GM21515 (cell line): ENCODE measurements at regions not wholly inside any gene's neighbourhood (a gene's known extent, or its start where the extent isn't known, plus 50 kb on each side); places are given as distances from the start of the nearest gene placed in this dataset.
"Not testable (repeated sequence)": the region's sequence is repeated elsewhere in the genome, so short reads cannot be mapped to it uniquely, and the experiment has no call there.

Experiments
- ATAC-seq: cut with Tn5 transposase; IDR thresholded peaks from one replicate; pipeline ENCODE4 v1.9.1; 2021; ENCODE audit not compliant: unreplicated experiment

DNA sequence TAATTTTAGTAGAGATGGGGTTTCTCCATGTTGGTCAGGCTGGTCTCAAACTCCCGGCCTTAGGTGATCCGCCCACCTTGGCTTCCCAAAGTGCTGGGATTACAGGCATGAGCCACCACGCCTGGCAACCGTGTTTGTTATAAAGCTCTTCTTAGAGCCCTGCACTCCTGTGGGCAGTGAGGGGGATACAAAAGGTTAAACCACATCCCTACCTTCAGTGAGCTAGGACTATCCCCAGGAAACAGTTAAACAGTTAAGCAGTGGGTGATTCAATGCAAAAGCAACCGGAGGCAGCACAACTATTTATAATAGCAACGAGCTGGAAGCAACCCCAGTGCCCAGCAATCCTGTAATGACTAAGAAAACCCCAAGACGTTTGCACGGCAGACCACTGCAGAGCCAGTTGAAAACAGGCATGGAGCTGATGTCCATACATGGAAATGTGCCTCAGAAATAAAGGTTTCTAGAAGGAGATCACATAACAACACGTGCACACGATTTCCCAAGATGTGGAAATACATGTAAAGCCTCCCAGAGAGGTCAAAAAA is 107.2 kb upstream of the LYZL2 start:
- ATAC-seq = peak; percentile 61

DNA sequence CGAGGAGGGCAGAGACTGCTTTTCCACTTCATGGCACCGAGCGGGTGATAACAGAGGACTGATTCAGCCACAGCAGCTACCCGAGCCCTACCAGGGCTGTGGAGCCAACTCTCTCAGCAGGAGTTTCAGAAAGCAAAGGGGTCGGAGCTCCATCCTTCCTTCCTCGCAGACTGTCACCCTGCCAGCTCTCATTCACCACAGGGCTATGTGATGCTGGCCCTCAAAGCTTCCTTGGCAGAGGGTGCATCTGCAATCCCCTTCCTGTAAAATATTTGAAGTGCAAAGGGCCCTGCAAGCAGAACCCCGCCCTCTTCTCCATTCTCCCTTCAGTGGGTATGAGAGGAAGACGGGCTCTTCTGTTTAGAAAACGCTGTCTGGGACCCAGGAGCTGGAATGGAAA is 105.3 kb upstream of the LYZL2 start:
- ATAC-seq = no peak

DNA sequence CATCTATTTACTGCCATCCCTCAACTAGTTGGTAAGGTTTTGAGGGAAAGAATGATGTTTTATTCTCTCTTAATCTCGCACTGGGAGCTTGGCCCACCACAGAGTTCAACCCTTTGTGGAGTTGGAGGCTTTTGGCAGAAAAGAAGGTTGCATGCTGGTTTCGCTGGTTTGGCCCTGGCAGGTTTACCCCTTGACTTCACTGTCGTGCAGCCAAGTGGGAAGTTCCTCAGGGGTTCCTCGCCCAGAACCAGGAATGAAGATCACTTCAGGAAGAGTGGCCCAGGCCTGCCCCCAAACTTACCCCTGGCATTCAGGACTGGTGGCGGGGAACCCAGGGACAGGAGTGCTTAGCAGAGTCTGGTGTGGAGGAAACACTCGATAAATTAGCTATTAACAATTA is 103.1 kb upstream of the LYZL2 start:
- no peak for ATAC-seq

DNA sequence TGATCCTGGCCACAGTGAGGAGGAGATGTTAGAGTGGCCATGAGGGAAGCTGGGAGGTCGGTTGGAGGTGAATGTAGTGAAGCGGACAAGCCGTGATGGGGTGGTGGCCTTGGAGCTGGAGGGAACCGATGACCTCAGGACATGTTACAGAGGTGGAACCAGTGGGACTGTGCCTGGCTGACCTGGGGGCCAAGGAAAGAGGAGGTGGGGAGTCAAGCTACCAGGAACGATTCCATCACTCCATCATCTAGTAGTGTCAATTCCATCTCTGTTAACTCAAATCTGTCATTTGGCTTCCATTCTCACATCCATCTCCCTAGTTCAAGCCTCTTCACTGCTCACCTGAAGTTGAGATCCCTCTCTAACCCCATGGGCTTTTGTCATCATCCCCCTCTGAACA is 102.4 kb upstream of the LYZL2 start:
- no peak for ATAC-seq

DNA sequence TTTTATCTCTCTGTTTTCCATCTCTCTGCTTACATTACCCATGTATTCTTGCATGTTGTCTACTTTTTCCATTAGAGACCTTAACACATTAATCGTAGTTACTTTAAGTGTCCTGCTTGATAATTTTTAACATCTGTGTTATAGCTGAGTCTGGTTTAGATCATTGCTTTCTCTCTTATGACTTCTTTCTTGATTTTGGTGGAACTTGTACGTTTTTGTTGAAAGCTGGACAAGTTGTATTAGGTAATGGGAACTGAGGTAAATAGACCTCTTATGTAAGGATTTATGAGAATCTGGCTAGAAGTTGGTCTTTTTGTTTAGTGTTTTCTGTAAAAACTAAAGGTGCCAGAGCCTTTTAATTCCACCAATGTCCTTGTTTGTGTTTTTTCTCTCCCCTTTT is 100.8 kb upstream of the LYZL2 start:
- ATAC-seq = no peak

DNA sequence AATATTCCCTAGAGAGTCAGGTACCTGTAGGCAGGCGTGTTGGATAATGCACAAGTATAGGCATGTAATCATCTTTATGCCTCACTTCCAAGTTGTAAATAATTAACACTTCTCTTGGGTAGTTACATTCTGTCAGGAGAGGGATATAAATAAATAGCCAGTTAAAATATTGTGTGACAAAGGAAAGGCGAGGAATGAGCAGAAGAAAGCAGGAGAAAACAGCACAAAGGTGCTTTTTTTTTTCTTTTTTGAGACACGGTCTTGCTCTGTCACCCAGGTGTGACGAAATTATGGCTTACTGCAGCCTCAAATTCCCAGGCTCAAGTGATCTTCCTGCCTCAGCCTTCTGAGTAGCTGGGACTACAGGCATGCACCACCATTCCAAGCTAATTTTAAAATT is 99.2 kb upstream of the LYZL2 start:
- no peak for ATAC-seq

DNA sequence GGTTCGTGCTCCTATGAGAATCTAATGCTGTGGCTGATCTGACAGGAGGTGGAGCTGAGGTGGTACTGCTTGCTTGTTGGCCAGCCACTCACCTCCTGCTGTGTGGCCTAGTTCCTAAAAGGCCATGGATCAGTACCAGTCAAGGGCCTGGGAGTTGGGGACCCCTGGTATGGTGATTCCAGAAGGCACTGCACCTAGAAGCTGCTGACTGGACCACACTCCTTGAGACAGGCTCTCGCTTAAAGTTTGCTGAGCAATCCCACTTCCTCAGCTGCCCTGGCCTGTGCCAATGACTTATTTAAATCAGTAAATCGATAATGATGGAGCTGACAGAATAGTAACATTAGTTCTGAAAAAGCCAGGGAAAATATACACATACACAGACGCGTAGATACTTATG is 98.6 kb upstream of the LYZL2 start:
- ATAC-seq = no peak

DNA sequence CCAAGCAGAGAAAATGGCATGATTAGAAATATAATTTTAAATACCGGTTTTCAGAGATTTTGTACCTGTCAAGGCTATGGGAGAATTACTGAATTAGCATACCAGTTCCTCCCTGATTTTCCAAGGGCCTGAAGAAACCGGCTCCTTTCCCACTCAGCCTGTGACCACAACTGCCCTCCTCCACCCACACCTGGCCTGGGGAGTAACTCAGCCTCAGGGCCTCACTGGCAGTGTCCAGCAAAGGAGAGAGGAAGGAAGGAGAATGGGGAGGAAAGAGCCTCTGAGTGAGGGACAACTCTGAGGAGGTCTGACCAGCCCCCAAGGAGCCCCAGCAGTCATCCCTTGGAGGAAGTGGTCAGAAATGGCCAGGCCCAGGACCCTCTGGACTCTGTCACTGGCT is 98.0 kb upstream of the LYZL2 start:
- ATAC-seq = no peak

DNA sequence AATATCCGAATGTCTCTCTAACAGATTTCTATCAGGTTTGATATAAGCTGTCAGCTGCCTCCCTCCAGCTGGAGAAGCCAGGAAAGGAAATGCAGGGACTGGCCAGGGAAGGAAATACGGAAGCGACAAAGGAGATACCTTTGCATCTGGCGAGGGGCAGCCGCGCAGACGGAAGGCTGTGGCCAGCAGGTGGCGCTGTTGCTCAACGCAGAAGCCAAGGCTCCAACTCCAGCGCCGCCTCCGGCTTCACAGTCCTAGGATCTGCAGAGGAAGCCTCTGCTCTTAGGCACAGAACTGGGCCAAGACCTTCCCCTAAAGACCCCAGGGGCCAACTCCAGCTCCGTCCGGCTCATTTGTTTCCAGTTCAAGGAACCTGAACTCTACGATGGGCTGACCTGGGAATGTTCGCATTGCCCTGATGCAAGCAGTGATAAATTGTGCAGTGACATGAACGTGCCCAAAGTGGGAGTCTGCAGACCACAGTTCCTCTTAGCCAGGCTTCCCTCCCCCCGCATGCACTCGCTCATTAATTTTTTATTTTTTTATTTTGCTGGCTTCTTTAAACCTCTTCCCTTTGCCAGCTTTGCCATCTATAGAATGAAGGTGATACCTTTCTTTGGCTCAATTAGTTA is 97.3 kb upstream of the LYZL2 start:
- ATAC-seq = not testable (repeated sequence)

DNA sequence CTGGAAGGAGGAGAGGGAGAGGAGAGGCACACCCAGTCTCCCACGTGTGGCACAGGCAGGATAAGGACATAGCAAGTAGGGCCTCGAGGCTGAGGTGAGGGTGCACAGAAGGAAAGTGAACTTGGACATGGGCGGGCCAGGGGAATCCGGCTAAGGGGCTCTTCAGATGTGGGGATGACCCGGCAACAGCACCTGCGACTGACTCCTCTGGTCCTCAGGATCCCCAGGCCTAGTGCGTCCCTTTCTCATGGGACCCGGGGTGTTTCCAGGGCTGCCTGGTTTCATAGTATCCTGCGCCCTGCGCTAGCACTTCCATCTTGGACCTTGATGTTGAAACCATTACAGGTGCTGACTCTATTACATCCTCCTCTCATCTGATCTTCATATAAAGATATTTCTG is 96.1 kb upstream of the LYZL2 start:
- no peak for ATAC-seq

DNA sequence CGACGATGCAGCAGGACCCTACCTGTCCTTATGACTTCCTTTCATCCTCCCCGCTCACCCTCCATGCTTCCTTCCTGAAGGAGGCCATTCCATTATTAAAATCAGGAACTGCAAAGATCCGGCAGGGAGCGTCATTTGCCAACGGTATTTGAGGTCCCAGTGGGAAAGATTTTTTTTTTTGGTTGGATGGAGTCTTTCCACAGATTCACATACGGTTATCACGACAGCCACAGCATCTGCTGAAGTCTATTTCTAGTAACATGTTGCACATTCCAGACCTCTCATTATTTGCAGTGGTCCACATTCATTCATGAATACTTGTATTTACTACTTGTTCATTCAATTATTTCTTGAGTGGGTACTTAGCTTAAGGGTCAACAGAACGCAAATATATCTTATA is 94.7 kb upstream of the LYZL2 start:
- no peak for ATAC-seq

DNA sequence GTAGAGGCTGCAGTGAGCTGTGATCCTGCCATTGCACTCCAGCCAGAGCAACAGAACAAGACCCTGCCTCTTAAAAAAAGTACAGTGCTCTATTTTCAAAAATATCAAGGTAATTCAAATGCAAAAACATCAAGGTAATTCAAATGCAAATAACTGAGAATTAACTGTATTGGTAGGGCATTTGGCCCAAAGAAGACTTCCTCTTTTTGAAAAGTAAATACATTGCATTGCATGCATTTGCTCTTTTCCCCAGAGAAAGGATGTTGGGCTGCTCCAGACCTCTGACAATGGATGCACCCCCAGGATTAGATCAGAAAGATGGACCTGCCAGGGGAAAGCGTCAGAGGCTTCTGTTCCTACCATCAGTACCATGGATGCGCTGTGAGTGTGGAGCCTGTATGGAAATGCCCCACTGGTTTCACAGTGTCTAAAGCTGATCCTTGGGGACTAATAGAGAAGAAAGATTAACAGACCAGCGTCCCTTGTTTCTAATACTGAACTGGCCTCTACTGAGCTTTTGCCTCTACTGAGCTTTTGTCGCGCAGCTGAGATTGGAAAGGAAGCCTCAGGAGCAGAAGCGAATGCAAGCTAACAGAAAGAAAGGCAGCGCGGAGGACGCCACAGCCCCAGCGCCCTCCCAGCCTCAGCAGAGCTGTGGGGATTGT is 93.5 kb upstream of the LYZL2 start:
- ATAC-seq = no peak

DNA sequence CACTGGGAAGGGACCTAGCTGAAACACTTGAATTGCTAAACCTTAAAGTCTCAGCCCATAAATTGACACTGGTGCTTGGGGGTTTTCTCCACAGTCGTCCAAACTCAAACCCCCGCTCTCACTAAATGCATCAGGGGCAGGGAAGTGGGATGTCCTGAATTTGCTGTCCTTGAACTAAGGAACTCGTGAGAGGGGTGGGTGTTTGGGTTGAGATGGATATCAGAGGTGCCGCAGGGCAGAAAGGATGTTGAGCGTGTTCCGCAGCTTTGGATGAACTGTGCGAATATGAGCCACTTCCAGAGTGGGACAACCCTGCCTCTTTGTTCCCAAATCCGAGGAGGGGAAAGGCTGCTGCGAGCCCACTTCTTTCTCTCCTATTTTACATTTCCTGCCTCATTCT is 90.3 kb upstream of the LYZL2 start:
- no peak for ATAC-seq

DNA sequence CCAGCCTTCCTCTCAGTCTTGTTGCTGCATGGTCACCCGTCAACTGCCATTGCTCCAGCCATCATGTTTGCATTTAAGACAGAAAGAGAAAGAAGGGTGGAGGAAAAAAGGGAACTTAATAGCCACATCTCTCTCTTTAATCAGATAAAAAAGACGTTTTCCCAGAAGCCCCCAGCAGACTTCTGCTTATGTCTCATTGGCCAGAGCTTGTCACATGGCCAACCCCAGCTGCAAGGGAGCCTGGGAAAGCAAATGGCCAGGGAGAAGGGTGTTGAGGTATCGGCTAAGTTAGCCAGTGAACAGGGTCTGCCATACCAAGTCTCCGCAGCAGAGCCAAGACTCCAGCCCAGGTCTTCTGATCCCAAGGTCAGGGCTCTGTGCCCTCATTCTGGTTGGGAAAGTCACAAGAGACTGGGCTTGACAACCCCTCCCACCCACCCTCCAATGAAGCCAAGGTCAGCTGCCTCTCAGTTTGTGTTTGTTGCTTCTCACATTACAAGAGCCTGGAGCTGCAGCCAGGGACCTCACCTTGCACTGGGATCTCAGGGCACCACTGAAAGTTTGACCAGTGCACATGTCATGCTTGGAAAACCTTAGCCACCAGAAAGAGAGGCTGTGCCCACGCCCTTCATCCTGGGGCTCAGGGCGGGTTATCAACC is 80.3 kb upstream of the LYZL2 start:
- ATAC-seq = no peak

DNA sequence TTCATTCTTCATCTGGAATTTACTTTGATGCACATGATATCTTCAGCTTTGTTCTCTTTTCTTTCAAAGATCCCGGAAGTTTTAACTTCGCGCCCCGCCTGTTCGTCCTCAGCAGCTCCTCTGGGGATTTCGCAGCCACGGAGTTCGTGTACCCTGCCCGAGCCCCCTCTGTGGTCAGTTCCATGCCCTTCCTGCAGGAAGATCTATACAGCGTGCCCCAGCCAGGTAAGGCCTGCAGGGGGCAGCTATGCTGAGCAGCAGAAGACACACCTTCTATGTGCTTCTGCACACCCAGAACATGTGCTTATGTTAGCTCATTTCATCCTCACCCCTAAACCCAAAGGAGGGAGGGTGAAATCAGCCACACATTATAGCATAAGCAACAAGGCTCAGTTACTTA is 79.7 kb upstream of the LYZL2 start:
- no peak for ATAC-seq

DNA sequence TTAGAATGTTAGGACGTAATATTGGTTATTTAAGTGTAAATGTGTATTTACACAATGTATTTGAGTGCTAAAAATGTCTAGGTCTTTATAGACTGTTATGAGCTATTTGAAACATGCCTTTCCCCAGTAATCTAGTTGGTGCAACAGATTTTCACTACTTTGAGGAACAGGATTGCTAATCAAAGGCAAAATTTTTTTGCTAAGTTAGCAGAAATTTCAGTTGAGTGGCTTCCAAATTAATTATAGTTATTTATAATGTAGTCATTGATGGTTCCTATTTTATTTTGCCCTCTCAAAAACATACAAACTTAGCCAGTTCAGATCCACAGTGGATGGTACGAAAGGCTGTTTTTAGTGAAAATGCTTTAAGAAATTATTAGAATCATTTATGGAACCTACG is 78.7 kb upstream of the LYZL2 start:
- ATAC-seq = no peak

DNA sequence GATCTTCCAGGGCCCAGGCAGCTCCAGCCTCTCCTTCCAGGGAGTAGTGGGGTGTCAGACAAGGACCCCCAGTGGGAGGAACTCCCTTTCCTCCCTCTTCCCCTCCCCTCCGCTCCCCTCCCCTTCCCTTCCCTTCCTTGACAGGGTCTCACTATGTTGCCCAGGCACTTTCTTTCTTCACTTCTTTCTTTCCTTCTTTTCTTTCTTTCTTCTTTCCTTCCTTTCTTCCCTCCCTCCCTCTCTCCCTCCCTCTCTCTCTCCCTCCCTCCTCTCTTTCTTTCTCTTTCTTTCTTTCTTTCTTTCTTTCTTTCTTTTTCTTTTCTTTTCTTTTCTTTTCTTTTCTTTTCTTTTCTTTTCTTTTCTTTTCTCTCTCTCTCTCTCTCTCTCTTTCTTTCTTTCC is 76.6 kb upstream of the LYZL2 start:
- not testable (repeated sequence) for ATAC-seq

DNA sequence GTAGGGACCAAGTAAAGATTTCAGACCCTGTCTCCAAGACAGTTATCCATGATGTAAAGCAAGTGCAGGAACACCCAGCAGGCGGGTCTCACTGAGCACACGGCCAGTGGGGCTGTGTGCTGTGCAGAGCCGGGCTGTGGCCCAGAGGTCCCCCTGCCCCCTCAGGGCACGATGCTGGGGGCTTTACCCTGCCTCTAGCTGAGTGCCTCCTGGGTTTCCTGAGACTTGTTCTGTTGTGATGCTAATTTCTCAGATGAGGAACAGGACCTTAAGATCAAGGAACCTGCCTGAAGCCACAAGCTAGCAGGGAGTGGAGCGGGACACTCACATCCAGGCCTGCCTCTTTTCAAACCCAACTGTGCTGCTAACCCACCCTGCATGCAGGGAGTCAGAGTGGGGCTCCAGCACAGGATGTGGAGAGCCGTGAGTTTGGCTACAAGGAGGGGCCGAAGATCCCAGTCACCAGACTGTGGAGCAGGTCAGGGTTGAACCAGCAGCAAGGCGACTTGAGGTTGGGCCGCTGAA is 76.1 kb upstream of the LYZL2 start:
- peak; percentile 17 for ATAC-seq

DNA sequence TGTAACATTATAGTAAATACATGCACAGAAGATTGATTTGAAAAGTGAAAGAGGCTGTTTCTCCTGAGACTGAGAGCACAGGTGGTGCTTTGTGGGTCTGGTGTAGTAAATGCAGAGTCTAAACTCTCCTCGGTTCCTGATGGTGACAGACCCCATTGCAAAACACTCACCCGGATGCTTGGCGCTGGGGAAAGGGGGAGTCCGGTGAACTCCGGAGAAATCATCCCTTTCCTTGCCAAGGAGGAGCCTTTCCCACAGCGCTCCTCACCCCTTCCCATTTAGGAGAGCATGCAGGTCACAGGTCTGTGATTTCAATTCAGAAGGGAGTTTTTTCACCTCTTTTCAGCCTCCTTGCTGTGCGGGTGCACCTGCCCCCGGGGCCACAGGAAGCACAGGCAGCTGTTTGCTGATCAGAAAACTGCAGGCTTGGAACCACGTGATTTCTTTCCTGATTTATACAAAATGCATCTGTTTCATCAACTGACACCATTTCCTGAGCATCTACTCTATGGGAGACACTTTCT is 75.6 kb upstream of the LYZL2 start:
- peak; percentile 66 for ATAC-seq

DNA sequence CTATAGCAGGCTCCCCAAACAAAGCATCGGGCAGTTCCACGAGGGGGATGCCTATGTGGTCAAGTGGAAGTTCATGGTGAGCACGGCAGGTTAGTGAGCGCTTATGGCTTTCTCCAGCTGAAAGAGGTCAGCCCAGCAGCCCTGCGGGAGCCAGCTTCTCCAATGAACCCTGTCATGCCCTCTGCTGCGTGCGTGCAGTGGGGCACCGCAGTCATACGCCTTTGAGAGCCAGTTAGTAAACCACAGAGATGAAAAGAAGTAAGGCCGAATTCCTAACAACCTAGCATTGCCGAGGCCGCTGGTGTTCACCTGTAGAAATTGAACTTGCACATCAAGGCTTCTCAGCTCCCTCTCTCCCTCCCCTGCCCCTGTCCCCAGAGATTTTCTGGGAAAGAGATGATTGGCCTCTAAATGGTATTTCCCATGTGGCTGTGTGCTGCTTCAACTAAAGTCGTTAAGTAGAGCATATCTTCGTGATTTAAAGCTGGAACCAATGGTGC is 75.1 kb upstream of the LYZL2 start:
- peak; percentile 3 for ATAC-seq

DNA sequence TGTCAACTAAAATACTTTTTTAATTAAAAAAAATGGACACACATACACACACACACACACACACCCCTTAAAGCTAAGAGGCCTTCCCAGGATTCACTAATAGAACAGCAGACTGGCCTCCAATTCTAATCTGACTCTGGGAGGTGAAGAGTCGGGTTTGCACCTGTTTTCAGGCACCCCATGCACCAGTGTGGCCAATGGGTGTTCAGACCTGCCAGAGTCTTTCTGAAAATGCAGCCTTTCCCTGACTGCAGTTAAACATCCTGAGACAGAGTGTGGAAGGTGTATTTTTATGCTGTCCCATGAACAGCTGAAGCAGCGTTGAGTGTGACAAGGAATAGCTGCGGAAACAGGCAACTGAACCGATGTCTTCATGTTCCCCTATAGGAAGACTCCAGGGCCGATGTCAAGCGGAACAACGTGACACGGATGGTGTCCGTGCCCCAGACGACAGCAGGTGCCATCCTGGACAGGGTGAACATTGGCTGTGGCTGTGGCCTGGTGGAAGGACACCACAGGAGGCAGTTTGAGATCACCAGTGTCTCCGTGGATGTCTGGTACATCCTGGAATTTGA is 74.6 kb upstream of the LYZL2 start:
- no peak for ATAC-seq
